ENCODE measurements at regions not wholly inside any gene's neighbourhood (a gene's known extent, or its start where the extent isn't known, plus 50 kb on each side); places are given as distances from the start of the nearest gene placed in this dataset.

DNA sequence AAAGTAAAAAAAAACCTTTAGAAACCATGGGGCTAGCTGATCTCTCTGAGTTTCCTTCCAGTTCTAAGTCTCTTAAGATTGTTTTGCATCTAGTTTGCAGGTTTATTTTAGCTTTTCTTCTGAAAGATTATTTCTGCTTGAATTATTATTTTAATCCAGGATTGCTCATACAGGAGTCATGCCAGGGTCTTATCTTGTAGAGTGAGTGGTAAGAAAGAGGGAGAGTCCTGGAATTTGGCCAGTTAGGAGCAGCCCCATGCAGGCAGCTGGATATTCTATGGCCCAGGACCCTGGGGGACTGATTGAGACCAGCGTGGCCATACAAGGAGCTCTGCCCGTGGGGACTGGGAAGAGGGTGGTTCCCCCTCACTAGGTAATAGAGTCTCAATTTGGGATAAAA lies 178.9 kb upstream of the HEY2 start:
- Histone ChIP-seq H3K27ac (no peak overlapping the region), H3K9me3 (no peaks in the 10 kb centered on the region), H3K4me3 (ENCODE audit: low read depth in 1 of 2, low read length in 1 of 2) (no peak overlapping the region), H3K27me3 (no peaks in the 10 kb centered on the region), H3K36me3 (no peaks in the 10 kb centered on the region), H3K4me1 (ENCODE audit: control insufficient read depth in 1 of 2, insufficient read depth in 1 of 2, low read depth in 1 of 2, low read length in 1 of 2) (peaks cover 0 to 15% of the 10 kb centered on the region in 2 experiments)
- TF ChIP-seq, protein P1, sequence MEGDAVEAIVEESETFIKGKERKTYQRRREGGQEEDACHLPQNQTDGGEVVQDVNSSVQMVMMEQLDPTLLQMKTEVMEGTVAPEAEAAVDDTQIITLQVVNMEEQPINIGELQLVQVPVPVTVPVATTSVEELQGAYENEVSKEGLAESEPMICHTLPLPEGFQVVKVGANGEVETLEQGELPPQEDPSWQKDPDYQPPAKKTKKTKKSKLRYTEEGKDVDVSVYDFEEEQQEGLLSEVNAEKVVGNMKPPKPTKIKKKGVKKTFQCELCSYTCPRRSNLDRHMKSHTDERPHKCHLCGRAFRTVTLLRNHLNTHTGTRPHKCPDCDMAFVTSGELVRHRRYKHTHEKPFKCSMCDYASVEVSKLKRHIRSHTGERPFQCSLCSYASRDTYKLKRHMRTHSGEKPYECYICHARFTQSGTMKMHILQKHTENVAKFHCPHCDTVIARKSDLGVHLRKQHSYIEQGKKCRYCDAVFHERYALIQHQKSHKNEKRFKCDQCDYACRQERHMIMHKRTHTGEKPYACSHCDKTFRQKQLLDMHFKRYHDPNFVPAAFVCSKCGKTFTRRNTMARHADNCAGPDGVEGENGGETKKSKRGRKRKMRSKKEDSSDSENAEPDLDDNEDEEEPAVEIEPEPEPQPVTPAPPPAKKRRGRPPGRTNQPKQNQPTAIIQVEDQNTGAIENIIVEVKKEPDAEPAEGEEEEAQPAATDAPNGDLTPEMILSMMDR (IDR thresholded peaks at IDR 0.05), result no peak

DNA sequence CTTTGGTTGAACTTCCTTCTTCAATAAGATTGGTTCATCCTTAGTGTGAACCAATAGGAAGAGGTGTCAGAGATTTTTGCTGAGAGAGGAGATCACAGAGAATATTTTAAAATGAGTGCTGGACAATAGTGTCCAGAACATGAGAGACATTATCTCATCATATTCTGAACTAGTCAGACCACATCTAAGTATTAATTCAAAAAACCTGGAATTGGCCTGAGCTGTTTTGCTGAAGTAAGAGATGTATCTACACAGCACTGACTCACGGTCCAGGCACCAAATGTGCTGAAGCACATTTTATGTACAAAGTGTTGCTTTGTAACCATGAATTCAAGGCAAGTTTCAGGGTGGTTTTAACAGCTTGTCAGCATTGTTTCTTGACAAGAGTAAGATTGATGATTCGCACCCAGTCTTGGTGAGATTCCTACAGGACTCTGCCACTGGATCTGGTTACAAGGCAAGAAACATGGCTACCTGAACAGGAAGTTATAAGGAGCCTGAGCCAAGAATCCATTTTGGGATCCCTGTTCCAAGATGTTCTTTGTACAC lies 178.2 kb upstream of the HEY2 start:
- Histone ChIP-seq H3K4me3 (ENCODE audit: low read depth in 1 of 2, low read length in 1 of 2) (no peak overlapping the region), H3K36me3 (no peaks in the 10 kb centered on the region), H3K27ac (no peak overlapping the region), H3K9me3 (no peaks in the 10 kb centered on the region), H3K4me1 (ENCODE audit: control insufficient read depth in 1 of 2, insufficient read depth in 1 of 2, low read depth in 1 of 2, low read length in 1 of 2) (peaks cover 0 to 15% of the 10 kb centered on the region in 2 experiments), H3K27me3 (no peaks in the 10 kb centered on the region)
- TF ChIP-seq, protein P1 (IDR thresholded peaks at IDR 0.05), result no peak

DNA sequence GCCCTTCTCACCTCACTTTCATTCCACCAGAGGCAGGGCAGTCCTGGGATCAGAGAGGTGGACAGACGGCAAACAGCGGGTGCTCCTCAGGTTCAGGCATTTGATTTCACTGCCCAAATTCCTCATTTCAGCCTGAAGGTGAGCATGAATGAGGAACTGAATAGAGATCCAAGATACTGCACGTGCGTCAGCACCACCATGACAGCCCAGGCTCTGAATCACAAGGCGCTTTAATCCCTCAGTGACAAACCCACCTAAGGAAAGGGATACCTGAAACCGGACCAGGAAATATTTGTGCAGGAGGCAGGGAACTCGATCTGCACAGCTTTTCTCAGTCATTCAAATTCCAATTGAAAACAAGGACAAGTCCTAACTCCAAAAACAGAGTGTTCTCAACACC lies 174.8 kb upstream of the HEY2 start:
- H3K27me3 ChIP-seq, result no peaks in the 10 kb centered on the region
- H3K4me1 ChIP-seq (ENCODE audit: control insufficient read depth in 1 of 2, insufficient read depth in 1 of 2, low read depth in 1 of 2, low read length in 1 of 2), result peaks cover 0 to 46% of the 10 kb centered on the region in 2 experiments
- no peaks in the 10 kb centered on the region for H3K36me3 ChIP-seq
- H3K27ac ChIP-seq, result no peak overlapping the region
- H3K9me3 ChIP-seq, result no peaks in the 10 kb centered on the region
- H3K4me3 ChIP-seq (ENCODE audit: low read depth in 1 of 2, low read length in 1 of 2), result no peak overlapping the region
- TF ChIP-seq, protein P1 (IDR thresholded peaks at IDR 0.05), result no peak

DNA sequence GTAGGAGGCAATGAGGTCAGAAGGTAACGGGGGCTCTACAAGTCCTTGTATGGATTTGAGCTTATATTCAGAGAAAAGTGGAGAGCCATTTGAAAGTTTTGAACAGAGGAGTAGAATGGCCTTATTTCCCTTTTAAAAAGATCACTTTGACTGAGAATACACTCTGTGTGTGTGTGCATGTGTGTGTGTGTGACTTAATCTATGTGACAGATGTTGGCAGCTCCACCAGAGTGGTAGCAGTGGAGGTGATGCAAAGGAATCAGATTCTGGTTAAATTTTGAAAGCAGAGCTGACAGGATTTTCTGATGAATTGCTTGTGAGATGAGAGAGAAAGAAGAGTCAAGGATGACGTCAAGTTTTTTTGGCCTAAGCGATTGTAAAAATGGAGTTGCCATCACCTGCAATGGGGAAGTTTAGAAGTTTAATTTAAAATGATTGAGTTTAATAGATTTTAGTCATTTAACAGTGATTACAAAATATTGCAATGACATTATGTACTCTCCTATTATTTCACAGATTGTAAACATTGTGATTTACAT lies 172.2 kb upstream of the HEY2 start:
- Histone ChIP-seq H3K36me3 (no peaks in the 10 kb centered on the region), H3K27me3 (no peaks in the 10 kb centered on the region), H3K4me3 (ENCODE audit: low read depth in 1 of 2, low read length in 1 of 2) (no peak overlapping the region), H3K9me3 (no peaks in the 10 kb centered on the region), H3K27ac (no peak overlapping the region), H3K4me1 (ENCODE audit: control insufficient read depth in 1 of 2, insufficient read depth in 1 of 2, low read depth in 1 of 2, low read length in 1 of 2) (peaks cover 0 to 52% of the 10 kb centered on the region in 2 experiments)
- TF ChIP-seq, protein P1 (IDR thresholded peaks at IDR 0.05), result no peak

DNA sequence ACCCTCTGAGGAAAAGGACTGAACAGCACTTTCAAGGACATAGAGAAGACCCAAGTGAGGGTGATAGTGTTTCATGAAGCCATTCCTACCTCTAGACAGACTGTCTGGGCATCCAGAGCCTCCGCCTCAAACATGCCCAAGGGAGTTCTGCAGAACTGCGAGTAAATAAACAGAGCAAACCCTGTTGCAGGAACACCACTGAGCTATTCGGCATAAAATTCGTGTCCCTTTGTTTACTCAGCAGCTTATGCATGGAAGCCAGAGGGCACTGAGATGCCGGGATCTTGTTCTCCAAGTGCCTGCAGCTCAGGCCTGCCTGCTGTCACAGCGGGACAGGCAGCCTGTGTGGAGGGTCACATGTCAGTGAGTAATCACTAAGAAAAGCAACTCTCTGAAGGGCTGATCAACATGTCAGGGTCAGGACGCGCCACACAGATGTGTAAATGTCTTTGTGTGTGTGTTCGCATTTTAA lies 164.9 kb upstream of the HEY2 start:
- no peaks in the 10 kb centered on the region for H3K27me3 ChIP-seq
- H3K27ac ChIP-seq, result no peak overlapping the region
- no peaks in the 10 kb centered on the region for H3K36me3 ChIP-seq
- H3K4me3 ChIP-seq (ENCODE audit: low read depth in 1 of 2, low read length in 1 of 2), result no peak overlapping the region
- no peaks in the 10 kb centered on the region for H3K9me3 ChIP-seq
- peaks cover 0 to 7% of the 10 kb centered on the region in 2 experiments for H3K4me1 ChIP-seq (ENCODE audit: control insufficient read depth in 1 of 2, insufficient read depth in 1 of 2, low read depth in 1 of 2, low read length in 1 of 2)
- TF ChIP-seq, protein P1 (IDR thresholded peaks at IDR 0.05), result no peak

Measured in neutrophil (primary cell).